Left colon (tissue), 2 donors: ENCODE measurements at regions not wholly inside any gene's neighbourhood (a gene's known extent, or its start where the extent isn't known, plus 50 kb on each side); places are given as distances from the start of the nearest gene placed in this dataset.
"Not testable (repeated sequence)": the region's sequence is repeated elsewhere in the genome, so short reads cannot be mapped to it uniquely, and the experiment has no call there.

Experiments used
- ATAC-seq: fragments of 200-7000 bp; cut with Tn5 transposase; one replicate; pipeline ENCODE4 v1.9.1; 2020; ENCODE audit warnings: mild to moderate bottlenecking, moderate library complexity
- DNase-seq, 2 donors: peaks; one replicate each; pipeline ENCODE4 v3.0.0-alpha.2; 2020
- intact Hi-C, 2 donors: fragments of 100-400 bp; cut with DNase I in 1 of 2; cut with micrococcal nuclease in 1 of 2; formaldehyde crosslinking; loops; one replicate each; pipeline versions ENCODE4 v1.11.2 to v1.14.0; 2022; cut with DNase I, micrococcal nuclease
- donor health status: DM: no; HTN: no; CAD: no.
- donor health status: DM: yes; HTN: yes; CAD: no.

DNA sequence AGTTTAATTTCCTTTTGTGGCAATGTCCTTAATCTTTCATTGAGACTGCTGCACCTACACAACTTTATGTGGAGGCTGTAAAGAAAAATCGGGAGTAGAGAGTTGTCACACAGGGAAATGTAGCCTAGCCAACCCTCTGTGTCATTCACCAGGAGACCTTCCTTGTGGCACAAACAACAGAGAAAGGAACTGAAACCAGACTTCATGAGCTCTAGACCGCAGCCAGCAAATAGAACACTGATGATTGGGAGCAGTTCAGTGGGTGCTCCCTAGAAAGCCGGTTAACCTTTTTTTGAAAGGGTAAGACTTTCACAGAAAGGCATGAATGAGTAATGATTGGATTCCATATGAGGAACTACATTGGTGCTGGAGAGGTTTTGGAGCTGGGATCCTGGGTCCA, 1752.4 kb upstream of the CELF4 start:
- DNase-seq (no peak), ATAC-seq (no peak)
- intact Hi-C loops = no loop called here

DNA sequence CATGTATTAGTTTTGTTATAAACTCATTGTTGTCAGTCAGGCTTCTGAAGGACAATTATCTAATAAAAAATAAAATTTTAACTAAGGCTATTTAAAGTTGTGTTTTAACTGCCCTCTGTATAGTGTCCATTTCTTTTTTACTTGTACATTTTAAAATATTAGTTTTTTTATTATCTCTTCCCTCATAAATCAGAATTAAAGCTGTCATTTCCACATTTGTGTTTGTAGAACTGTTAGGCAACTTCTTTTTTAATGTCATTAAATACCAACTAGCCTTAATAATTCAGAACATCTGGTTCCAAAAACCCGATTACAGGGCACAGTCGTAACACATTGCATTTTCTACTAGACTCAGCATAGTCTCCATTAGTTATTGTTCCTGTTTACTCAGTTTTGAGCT, 1749.0 kb upstream of the CELF4 start:
- intact Hi-C loops = no loop called here
- no peak for ATAC-seq
- no peak for DNase-seq

DNA sequence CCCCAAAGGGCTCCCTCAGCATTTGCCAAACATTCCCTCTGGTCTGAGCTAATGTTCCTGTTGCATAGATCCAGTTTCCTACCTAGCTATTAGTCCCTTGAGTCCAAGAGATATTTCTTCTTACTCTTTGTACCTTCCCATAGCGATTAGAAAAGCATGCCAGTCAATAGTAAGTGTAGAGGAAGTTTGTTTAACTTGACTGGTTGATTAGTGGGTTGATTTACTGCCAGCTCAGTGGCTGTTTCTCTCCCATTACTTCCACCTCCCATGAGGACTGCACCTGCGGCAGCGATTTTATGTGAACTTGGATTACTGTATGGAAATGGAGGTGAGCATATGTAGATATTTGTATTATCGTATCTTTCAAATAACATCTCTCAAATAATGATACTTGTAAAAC, 1748.4 kb upstream of the CELF4 start:
- DNase-seq (no peak), ATAC-seq (peak; percentile 68)
- intact Hi-C loops = no loop called here

DNA sequence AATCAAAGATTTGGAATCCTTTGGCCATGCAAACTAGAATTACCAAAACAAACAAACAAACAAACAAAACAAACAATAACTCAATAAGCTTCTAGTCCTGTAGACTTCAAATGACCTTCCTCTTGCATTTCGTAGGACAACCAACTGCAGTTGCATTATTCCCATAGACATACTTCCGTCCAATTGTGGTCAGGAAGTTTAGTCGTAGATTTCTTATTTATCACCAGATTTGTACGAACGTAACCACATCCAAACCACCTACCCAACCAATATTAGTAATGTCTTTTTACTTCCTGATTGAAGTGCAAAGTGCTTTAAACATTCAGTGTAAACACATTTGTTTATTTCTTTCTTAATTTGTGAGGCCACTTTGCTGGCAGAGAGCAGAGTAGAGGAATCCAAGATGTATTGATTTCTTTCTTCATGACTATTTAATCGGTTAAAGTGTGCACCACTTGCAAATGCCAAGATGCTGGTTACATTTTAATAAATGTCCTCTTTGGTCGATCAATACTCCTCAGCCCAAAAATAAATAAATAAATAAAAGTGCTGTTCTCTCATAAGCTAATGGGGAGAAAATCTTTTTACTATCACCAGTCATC, 1745.6 kb upstream of the CELF4 start:
- no peak for ATAC-seq
- no peak for DNase-seq
- intact Hi-C loops = no loop called here

DNA sequence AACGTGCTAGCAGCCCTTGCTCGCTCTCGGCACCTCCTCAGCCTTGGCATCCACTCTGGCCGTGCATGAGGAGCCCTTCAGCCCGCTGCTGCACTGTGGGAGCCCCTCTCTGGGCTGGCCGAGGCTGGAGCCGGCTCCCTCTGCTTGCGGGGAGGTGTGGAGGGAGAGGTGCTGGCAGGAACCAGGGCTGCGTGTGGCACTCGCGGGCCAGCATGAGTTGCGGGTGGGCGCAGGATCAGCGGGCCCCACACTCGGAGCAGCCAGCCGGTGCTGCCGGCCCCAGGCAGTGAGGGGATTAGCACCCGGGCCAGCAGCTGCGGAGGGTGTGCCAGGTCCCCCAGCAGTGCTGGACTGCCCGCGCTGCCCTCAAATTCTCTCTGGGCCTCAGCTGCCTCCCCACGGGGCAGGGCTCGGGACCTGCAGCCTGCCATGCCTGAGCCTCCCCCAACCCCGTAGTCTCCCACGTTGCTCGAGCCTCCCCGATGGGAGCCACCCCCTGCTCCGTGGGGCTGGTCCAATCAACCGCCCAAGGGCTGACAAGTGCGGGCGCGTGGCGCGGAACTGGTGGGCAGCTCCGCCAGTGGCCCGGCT, 1743.4 kb upstream of the CELF4 start:
- ATAC-seq, intact Hi-C loops, DNase-seq: not testable (repeated sequence)

DNA sequence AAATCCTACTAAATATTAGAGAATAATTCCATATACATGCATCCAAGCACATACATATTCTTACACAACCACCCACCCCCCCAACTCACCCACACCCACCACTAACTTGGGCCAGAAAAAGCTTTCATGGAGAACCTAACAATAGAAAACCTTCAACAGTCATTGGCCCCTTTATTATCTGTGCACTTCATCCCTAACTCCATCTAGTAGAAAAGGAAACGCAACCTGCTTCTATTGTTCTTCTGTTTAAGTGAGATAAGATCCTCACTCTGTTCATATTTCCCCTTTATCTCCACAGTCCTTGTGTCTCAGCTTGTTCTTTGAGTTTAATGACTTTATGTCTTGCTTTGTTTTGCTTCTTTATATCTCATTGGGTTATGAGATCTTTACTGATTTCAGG, 1740.2 kb upstream of the CELF4 start:
- intact Hi-C loops = no loop called here
- DNase-seq (no peak), ATAC-seq (no peak)

DNA sequence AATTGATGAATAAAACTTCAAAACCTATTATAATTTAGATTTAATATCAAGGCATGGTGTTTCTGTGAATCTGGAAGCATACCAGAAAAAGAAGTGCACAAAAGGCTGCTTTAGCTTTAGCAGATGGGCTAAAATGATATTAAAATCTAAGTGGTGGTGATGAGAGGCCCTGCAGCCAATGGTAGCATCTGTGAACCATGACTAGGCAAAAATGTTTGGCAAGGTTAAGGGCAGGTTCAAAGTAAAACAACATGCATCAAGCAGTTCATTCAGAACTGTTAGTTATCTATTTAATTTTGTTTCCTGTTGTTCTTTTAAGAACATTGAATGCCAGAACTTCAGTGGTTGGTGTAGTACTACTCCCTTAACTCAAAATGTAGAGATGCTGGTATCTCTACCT, 1736.9 kb upstream of the CELF4 start:
- intact Hi-C loops = no loop called here
- DNase-seq = no peak
- ATAC-seq = no peak

DNA sequence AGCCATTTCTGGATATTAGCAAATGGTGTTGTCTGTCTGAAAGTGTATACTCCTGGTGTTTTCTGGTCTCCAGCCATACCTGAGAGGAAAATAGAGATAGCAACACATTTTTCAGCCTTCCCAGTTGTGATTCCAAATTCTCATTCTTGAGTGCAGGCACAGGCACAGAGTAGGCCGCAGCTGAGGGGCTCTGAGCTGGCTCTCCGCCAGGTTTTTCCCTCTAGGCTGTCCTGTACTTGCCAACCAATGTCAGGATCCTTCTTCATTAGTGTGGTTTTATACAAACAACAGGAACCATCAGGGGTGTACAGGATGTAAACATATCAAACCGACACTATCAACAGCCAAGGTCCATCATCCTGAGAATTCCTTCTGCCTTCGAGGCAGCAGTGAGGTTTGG, 1733.6 kb upstream of the CELF4 start:
- ATAC-seq (no peak), DNase-seq (no peak)
- intact Hi-C loops = no loop called here

DNA sequence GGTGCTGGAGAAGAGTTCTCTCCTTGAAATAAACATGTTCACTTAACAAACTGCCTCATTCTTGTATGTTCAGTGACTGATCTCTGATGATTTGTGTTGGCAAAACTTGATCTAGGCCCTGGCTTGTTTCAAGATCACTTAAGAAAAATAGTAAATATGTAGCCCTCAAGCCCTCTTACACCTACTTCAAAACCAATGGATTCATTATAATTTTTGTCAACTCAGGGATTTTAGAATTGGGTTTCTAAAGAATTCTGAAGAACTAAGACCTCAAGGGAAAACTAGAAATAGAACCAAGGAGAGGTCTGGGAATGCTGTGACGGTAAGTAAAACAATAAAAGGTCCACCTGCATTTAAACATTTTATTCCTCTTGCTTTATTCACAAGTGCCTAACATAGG, 1731.6 kb upstream of the CELF4 start:
- ATAC-seq (no peak), DNase-seq (no peak)
- intact Hi-C loops = no loop called here

DNA sequence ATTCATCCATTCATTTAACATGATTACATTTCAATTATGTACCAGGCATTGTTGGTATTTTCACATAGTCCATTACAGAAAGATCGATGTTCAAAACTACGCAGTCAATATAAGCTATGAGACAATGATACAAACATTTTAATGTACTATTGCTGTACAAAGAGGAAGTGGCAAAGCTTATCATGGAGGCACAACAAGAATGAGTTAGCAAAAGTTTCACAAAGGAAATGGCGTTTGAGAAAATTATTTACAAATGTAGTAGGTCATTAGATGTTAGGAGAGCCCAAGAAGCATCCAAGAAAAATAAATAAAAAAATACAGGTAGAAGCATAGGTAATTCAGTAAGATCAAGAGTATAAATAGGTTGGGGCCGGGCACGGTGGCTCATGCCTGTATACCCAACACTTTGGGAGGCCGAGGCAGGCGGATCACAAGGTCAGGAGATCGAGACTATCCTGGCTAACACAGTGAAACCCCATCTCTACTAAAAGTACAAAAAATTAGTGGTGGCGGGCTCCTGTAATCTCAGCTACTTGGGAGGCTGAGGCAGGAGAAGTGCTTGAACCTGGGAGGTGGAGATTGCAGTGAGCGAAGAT, 1730.8 kb upstream of the CELF4 start:
- ATAC-seq = no peak
- intact Hi-C loops = no loop called here
- DNase-seq = no peak

DNA sequence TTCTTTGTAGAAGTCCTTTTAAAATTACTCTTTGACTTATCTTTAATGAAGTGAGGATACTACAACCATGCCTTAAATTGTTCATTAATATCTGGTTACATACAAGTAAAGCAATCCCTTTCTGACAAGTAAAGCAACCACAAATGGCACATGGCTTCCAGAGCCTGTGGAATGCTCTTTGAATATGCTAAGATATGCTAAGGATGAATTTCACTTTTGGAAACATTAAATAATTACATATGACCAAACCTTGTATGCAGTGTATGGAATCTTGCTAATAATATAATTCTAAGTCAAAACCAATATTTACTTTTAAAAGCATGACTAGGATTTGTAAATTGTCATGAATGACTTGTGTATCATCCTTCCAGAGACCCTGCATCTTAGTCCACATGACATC, 1711.2 kb upstream of the CELF4 start:
- no peak for DNase-seq
- intact Hi-C loops = no loop called here
- no peak for ATAC-seq

DNA sequence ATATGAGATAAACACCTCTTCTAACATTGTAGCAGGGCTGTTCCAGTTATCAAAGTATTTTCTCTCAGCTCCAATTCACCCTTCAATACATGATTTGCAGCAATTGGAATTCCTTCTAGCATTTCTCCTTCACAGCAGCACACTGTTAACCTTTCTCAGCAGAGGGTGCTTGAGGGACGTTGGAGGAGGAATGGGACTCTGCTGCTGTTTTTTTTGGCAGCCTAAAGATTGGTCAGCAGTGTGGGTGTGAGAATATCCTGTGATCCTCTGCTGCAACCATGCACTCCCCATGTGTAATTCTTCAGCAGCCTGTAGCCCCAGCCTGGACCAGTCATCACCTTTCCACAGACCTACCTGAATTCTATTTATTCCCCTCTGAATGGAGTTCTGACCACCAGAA, 1708.9 kb upstream of the CELF4 start:
- intact Hi-C loops = no loop called here
- ATAC-seq (no peak), DNase-seq (no peak)

DNA sequence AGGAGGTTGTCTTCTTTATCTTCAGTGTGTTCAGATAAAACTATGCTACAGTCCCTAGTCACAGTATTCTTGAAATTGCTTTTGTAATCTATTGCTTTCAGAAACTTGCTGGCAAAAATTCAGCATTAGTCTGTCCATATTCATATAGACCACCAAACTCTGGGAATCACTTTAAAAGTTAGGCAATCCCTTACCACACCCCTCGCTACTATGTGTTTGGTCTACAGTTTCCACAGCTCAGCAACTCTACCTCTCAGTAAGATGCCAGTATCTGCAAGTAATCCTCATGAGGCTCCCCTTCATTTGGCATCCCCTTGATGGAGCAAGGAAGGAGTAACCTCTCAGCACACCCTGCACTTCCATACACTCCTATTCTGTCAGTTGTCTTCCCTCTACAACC, 1706.6 kb upstream of the CELF4 start:
- intact Hi-C loops = no loop called here
- no peak for DNase-seq
- no peak for ATAC-seq

DNA sequence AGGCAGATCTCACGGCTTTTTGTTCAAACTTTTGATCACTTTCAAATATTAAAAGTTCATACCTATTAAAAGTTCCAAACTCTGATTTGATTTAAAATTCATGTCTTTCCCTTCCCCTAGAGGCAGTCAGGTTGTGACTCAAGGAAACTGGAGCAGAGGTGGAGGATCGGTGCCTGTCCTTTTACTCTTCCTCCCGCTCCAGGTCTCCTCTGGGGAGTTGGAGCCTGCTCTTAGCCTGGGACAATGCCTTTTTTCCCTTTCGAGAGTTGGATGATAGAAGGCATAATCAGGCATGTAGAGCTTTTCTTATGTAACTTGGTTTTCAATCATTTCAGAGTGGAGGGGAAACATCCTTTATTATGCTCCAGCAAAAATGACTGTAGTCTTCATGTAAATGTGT, 1706.1 kb upstream of the CELF4 start:
- ATAC-seq (no peak), DNase-seq (no peak)
- intact Hi-C loops = no loop called here

DNA sequence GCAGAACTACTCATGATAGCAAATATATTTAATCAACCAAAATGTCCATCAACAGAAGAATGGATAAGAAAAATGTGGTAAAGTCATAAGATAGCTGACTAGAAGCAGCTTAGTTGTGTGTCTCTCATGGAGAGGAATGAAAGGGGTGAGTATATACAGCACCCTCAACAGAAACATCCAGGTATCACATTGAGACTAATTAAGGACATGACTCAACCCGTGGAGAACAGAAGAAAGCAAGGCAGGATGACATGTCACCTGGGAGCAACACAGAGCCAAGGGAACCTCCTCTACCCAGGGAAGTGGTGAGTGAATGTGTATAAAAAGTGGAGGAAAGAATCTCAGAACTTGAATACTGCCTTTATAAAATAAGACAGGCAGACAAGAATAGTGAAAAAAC, 1695.0 kb upstream of the CELF4 start:
- intact Hi-C loops = no loop called here
- DNase-seq (no peak), ATAC-seq (no peak)

DNA sequence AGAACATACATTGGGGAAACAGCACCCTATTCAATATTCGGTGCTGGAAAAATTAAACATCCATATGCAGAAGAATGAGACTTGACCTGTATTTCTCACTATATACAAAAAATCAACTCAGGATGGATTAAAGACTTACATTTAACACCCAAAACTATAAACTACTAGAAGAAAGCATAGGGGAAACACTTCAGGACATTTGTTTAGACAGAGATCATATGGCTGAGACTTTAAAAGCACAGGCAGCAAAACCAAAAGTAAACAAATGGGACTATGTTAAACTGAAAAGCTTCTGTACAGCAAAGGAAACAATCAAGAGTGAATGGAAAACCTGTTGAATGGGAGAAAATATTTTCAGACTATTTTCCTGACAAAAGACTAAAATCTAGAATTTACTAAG, 1694.1 kb upstream of the CELF4 start:
- no peak for ATAC-seq
- intact Hi-C loops = no loop called here
- DNase-seq = no peak

DNA sequence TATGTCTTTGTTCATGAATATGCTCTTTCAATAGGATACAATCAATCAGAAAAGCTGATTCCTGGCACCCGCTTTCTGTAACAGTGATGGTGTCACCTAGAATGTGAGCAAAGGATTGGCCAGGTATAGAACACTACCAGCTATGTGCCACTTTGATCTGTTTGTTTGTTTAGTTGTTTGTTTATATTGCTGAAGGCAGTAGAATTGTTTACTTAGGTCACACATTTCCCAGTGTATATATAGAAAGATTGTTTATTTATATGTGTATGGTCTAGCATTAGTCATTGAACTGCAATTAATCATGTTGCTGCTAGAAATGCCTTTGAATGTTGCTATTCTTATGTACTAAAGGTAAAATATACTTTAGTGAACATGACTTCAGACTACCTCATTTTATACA, 1678.6 kb upstream of the CELF4 start:
- intact Hi-C loops = no loop called here
- ATAC-seq (no peak), DNase-seq (no peak)

DNA sequence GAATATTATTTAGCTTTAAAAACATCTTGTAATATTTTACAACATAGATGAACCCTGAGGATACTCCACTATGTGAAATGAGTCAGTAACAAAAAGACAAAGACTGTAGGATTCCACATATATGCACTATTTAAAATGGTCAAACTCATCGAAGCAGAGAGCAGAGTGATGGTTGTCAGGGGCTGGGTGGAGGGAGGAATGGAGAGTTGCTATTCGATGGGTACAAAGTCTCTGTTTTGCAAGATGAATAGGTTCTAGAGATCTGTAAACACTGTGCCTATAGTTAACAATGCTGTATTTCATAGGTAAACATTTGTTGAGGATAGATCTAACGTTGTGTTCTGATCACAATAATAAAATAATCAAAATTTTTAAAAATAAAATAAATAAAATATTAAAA, 1675.9 kb upstream of the CELF4 start:
- no peak for DNase-seq
- ATAC-seq = peak; percentile 58

DNA sequence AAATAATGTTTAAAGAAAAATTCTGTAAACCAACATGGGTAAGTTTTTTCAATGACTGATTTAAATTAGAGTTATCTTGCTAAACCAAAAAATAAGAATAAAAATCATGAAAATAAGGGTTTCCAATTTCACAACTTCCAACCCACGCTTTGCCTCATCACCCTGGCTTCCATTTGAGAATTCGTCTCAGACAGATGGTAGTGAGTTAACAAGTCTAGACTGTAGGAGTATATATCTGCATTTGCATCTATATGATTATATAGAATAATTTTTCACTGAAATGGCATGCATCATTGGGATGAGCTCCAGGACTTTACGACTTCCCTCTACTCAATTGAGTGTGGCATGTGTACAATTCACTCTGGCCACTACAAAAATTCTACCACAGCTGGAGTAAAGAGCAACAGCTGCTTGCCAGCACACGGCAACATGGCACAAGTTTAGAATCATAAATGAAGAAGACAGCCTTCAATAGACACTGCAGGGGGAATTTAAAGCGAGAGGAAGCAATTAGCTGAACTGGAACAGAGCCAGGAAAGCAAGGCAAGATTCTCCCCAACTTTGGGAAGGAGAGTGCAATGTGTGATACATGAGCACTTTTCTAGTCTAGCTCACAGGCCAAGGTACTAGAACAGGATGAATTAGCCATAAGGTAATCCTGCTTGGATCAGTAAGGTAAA, 1673.5 kb upstream of the CELF4 start:
- intact Hi-C loops = no loop called here
- no peak for DNase-seq
- ATAC-seq = no peak

More for the DNA sequence above, 1675.9 kb upstream of the CELF4 start:
- intact Hi-C loops = no loop called here

DNA sequence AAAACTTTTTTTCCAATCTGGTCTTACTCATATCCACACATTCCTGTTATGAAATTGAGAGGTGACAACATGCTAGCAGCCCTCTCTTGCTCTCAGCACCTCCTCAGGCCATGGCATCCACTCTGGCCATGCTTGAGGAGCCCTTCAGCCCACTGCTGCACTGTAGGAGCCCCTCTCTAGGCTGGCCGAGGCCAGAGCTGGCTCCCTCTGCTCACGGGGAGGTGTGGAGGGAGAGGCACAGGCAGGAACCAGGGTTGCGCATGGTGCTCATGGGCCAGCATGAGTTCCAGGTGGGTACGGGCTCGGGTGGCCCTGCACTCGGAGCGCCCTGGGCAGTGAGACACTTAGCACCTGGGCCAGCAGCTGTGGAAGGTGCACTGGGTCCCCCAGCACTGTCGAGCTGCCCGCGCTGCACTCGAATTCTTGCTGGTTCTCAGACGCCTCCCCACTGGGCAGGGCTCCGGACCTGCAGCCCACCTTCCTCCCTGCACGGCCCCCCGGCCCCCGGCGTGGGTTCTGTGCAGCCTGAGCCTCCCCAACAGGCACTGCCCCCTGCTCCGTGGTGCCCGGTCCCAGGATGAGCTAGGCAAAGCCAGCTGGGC, 1669.6 kb upstream of the CELF4 start:
- intact Hi-C loops = no loop called here
- DNase-seq (no peak), ATAC-seq (no peak)
